OCI-LY3 (cell line): ENCODE measurements at regions not wholly inside any gene's neighbourhood (a gene's known extent, or its start where the extent isn't known, plus 50 kb on each side); places are given as distances from the start of the nearest gene placed in this dataset.

ENCODE experiments used
- H2AFZ ChIP-seq: fragments of 200-600, 300-600 bp; shearing (Covaris generic); 2 replicates; pipeline ENCODE4 v1.6.0; 2014; ENCODE audit warnings: antibody characterized with exemption, low read depth, low read length
- H3K27ac ChIP-seq: fragments of 200-600, 300-600 bp; sonication (generic); 2 replicates; pipeline ENCODE4 v1.5.1; 2014; ENCODE audit warnings: mild to moderate bottlenecking, low read length, moderate library complexity, mixed read lengths
- H3K27me3 ChIP-seq: fragments of 200-600, 300-600 bp; sonication (generic); 2 replicates; pipeline ENCODE4 v1.6.1; 2014; ENCODE audit warnings: low read depth, low read length, mixed read lengths
- H3K36me3 ChIP-seq: fragments of 200-600, 300-600 bp; sonication (generic); replicated peaks from 2 replicates; pipeline ENCODE3; 2014; ENCODE audit warnings: low read depth, low read length, mixed read lengths
- H3K4me1 ChIP-seq: fragments of 300-600, 200-600 bp; sonication (generic); 2 replicates; pipeline ENCODE4 v1.6.1; 2014; ENCODE audit warnings: low read length, mixed read lengths
- H3K4me2 ChIP-seq: fragments of 200-600, 300-600 bp; sonication (generic); 2 replicates; pipeline ENCODE4 v1.6.1; 2014; ENCODE audit warnings: low read length, mixed read lengths
- H3K4me3 ChIP-seq: fragments of 300-600, 200-600 bp; sonication (generic); 2 replicates; pipeline ENCODE4 v1.5.1; 2014; ENCODE audit warnings: antibody characterized with exemption, mild to moderate bottlenecking, low read length, moderate library complexity
- H3K79me2 ChIP-seq: fragments of 300-600, 200-600 bp; shearing (Covaris generic); 2 replicates; pipeline ENCODE4 v1.6.1; 2014; ENCODE audit warnings: mild to moderate bottlenecking, low read length, mixed read lengths
- H3K9ac ChIP-seq: fragments of 300-600, 200-600 bp; shearing (Covaris generic); 2 replicates; pipeline ENCODE4 v1.6.0; 2014; ENCODE audit warnings: mild to moderate bottlenecking, low read length, moderate library complexity
- H3K9me3 ChIP-seq: fragments of 200-600, 300-600 bp; shearing (Covaris generic); 2 replicates; pipeline ENCODE4 v1.6.1; 2014; ENCODE audit warnings: low read length, mixed read lengths; ENCODE audit not compliant: insufficient read depth
- H4K20me1 ChIP-seq: fragments of 200-600, 300-600 bp; sonication (generic); 2 replicates; pipeline ENCODE4 v1.6.1; 2016; ENCODE audit warnings: low read length, mixed read lengths; ENCODE audit not compliant: insufficient read depth
- EZH2phosphoT487 ChIP-seq: fragments of 200-600 bp; shearing (Covaris generic); IDR thresholded peaks from 2 replicates; pipeline ENCODE4 v1.6.1; 2018; ENCODE audit warnings: antibody characterized with exemption, mixed run types, low read depth
- TF ChIP-seq, protein P1 (sequence below): fragments of 200-600, 300-600 bp; sonication (generic); IDR thresholded peaks from 2 replicates; pipeline ENCODE4 v1.5.1; 2014; ENCODE audit warnings: antibody characterized with exemption, low read length, low read depth

- H3K36me3 ChIP-seq = no peaks in the 10 kb centered on the region
- no peak overlapping the region for H2AFZ ChIP-seq
- no peak overlapping the region for H3K9ac ChIP-seq
- no peaks in the 10 kb centered on the region for H3K9me3 ChIP-seq
- no peaks in the 10 kb centered on the region for H3K79me2 ChIP-seq
- H3K27me3 ChIP-seq = no peaks in the 10 kb centered on the region; the same call in 1 of the 2 replicates
- TF ChIP-seq, protein P1, sequence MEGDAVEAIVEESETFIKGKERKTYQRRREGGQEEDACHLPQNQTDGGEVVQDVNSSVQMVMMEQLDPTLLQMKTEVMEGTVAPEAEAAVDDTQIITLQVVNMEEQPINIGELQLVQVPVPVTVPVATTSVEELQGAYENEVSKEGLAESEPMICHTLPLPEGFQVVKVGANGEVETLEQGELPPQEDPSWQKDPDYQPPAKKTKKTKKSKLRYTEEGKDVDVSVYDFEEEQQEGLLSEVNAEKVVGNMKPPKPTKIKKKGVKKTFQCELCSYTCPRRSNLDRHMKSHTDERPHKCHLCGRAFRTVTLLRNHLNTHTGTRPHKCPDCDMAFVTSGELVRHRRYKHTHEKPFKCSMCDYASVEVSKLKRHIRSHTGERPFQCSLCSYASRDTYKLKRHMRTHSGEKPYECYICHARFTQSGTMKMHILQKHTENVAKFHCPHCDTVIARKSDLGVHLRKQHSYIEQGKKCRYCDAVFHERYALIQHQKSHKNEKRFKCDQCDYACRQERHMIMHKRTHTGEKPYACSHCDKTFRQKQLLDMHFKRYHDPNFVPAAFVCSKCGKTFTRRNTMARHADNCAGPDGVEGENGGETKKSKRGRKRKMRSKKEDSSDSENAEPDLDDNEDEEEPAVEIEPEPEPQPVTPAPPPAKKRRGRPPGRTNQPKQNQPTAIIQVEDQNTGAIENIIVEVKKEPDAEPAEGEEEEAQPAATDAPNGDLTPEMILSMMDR = no peak
- TF ChIP-seq EZH2phosphoT487 = no peak
- no peaks in the 10 kb centered on the region for H3K4me1 ChIP-seq
- H4K20me1 ChIP-seq = no peaks in the 10 kb centered on the region
- no peak overlapping the region for H3K4me3 ChIP-seq
- no peak overlapping the region for H3K4me2 ChIP-seq
- H3K27ac ChIP-seq = no peak overlapping the region
Observed at GRCh38 chr14:49315570-49315969, 270.6 kb downstream of the RPS29 start.

GRCh38 chr14:49314737-49315136 is 271.4 kb downstream of the RPS29 start:
- Histone ChIP-seq H3K27ac (no peak overlapping the region), H3K36me3 (no peaks in the 10 kb centered on the region), H3K4me1 (no peaks in the 10 kb centered on the region), H4K20me1 (no peaks in the 10 kb centered on the region), H2AFZ (no peak overlapping the region), H3K9me3 (no peaks in the 10 kb centered on the region), H3K4me2 (no peak overlapping the region), H3K4me3 (no peak overlapping the region), H3K27me3 (no peaks in the 10 kb centered on the region), H3K9ac (no peak overlapping the region), H3K79me2 (no peaks in the 10 kb centered on the region)
- TF ChIP-seq EZH2phosphoT487 = no peak

- Histone ChIP-seq H4K20me1 (no peaks in the 10 kb centered on the region), H3K79me2 (no peaks in the 10 kb centered on the region)
Observed at GRCh38 chr14:49313108-49313507, 273.1 kb downstream of the RPS29 start.

GRCh38 chr14:49310298-49310697 is 275.9 kb downstream of the RPS29 start:
- no peak overlapping the region for H2AFZ ChIP-seq
- H3K27me3 ChIP-seq = no peaks in the 10 kb centered on the region
- no peaks in the 10 kb centered on the region for H3K79me2 ChIP-seq
- TF ChIP-seq, protein P1 = no peak
- TF ChIP-seq EZH2phosphoT487 = no peak
- H3K9me3 ChIP-seq = no peaks in the 10 kb centered on the region
- no peak overlapping the region for H3K4me2 ChIP-seq
- no peak overlapping the region for H3K27ac ChIP-seq
- H4K20me1 ChIP-seq = no peaks in the 10 kb centered on the region
- no peak overlapping the region for H3K4me3 ChIP-seq
- H3K9ac ChIP-seq = no peak overlapping the region
- H3K4me1 ChIP-seq = peaks cover 14% of the 10 kb centered on the region
- no peaks in the 10 kb centered on the region for H3K36me3 ChIP-seq

More at GRCh38 chr14:49313108-49313507, 273.1 kb downstream of the RPS29 start:
- Histone ChIP-seq H3K9me3 (no peaks in the 10 kb centered on the region), H3K4me3 (no peak overlapping the region), H3K4me2 (no peak overlapping the region), H3K9ac (no peak overlapping the region), H3K27me3 (no peaks in the 10 kb centered on the region), H3K36me3 (no peaks in the 10 kb centered on the region), H3K4me1 (no peaks in the 10 kb centered on the region), H3K27ac (no peak overlapping the region), H2AFZ (no peak overlapping the region)
- no peak for TF ChIP-seq EZH2phosphoT487
- TF ChIP-seq, protein P1 = no peak
